BLaER1 (cell line): ENCODE measurements at regions not wholly inside any gene's neighbourhood (a gene's known extent, or its start where the extent isn't known, plus 50 kb on each side); places are given as distances from the start of the nearest gene placed in this dataset.

Experiments
- H3K27ac ChIP-seq: shearing (Covaris generic); formaldehyde crosslinking; 2 replicates; pipeline ENCODE4 v1.8.1; 2022
- H3K27me3 ChIP-seq: shearing (Covaris generic); formaldehyde crosslinking; 2 replicates; pipeline ENCODE4 v1.8.1; 2022
- H3K36me3 ChIP-seq: shearing (Covaris generic); formaldehyde crosslinking; 2 replicates; pipeline ENCODE4 v1.8.1; 2022
- H3K4me1 ChIP-seq: shearing (Covaris generic); formaldehyde crosslinking; 2 replicates; pipeline ENCODE4 v1.8.1; 2022
- H3K4me2 ChIP-seq: shearing (Covaris generic); formaldehyde crosslinking; 2 replicates; pipeline ENCODE4 v1.8.1; 2022
- H3K4me3 ChIP-seq: shearing (Covaris generic); formaldehyde crosslinking; 2 replicates; pipeline ENCODE4 v1.8.1; 2022
- H3K9ac ChIP-seq: shearing (Covaris generic); formaldehyde crosslinking; 2 replicates; pipeline ENCODE4 v1.8.1; 2022
- H3K9me3 ChIP-seq: shearing (Covaris generic); formaldehyde crosslinking; 2 replicates; pipeline ENCODE4 v1.8.1; 2022
- H4K20me1 ChIP-seq: shearing (Covaris generic); formaldehyde crosslinking; 2 replicates; pipeline ENCODE4 v1.8.1; 2022
- Cebpa-rat ChIP-seq: shearing (Covaris generic); IDR thresholded peaks from 2 replicates; pipeline ENCODE4 v1.8.1; 2022

DNA sequence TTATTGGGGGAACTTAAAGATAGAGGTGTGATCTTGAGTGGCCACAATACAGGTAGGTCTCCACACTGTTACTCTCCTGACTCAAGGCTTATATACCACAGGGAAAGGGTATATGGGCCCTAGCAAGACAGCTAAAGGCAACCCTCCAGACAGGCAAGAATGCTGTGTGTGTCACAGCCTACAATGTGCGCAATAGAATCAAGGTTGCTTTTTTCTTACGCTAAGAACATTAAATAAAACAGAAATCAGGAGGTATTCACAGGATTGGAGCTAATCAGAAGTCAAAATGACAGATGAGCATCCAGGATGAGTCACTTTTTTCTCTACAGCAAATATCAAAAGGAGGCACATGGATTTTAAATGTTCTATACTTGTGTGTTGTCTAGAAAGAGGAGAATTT, 1797.9 kb upstream of the SEL1L start:
- H3K9me3 ChIP-seq = no peaks in the 10 kb centered on the region
- no peak for TF ChIP-seq Cebpa-rat
- no peak overlapping the region for H3K9ac ChIP-seq
- H3K36me3 ChIP-seq = no peaks in the 10 kb centered on the region
- no peak overlapping the region for H3K4me3 ChIP-seq
- H3K27ac ChIP-seq = no peak overlapping the region
- H4K20me1 ChIP-seq = no peaks in the 10 kb centered on the region
- H3K4me1 ChIP-seq = peaks cover 11% of the 10 kb centered on the region; the same call in 1 of the 2 replicates
- H3K4me2 ChIP-seq = no peak overlapping the region
- H3K27me3 ChIP-seq = no peaks in the 10 kb centered on the region

DNA sequence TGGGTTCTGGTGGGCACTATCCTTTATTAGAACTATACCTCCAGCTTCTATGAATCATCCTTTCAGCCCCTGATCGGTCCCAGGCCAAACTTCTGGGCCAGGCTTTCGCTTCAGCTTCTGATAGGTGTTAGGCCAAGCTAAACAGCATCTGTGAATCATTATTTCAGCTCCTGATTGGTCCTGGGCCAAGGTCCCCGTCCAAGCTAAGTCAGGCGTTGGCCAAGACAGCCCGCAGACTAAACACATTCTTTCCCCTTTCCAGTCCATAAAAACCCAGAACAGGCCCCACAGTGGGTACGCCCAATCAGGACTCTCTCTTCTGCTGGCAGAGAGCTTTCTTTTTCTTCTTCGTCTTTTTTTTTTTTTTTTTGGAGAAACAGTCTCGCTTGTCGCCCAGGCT, 1808.9 kb upstream of the SEL1L start:
- no peak overlapping the region for H3K27ac ChIP-seq
- H3K4me2 ChIP-seq = no peak overlapping the region
- H3K9me3 ChIP-seq = no peaks in the 10 kb centered on the region
- H3K9ac ChIP-seq = no peak overlapping the region
- no peak for TF ChIP-seq Cebpa-rat
- H3K27me3 ChIP-seq = no peaks in the 10 kb centered on the region
- H3K36me3 ChIP-seq = no peaks in the 10 kb centered on the region
- H3K4me3 ChIP-seq = no peak overlapping the region
- H3K4me1 ChIP-seq = no peaks in the 10 kb centered on the region
- H4K20me1 ChIP-seq = no peaks in the 10 kb centered on the region

DNA sequence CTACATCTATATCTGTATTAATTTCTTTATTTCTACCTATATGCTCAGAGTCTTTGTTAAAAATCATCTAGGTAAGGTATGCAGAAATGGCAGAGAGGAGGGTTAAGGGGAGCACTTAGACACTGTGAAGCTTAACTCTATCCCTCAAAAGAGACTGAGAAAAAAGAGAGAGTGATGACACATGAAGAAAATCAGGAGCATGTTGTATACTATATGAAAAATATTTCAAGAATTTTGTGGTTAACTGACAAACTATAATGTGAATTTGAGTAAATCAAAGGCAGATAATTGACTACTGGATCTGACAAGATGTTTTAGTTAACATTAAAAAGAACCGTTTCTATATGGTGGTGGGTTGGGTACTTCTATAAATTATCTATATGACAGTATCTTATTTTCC, 1814.2 kb upstream of the SEL1L start:
- no peaks in the 10 kb centered on the region for H3K36me3 ChIP-seq

DNA sequence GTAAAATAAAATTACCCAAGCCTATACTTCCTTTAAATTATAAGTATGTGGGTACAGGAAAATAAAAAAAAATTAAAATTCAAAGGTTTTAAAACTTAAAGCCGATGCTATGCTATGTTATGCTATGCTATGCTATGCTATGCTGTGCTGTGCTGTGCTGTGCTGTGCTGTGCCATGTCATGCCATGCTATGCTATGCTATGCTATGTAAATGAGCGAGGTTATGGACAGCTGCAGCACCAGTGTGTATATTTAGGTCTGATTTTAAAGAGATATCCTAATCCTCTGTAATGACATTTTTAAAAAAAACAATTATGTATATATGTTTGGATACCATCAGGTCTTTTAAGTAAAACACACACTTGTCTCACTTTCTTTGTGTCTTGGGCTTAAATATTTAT, 1822.0 kb upstream of the SEL1L start:
- Histone ChIP-seq H3K4me1 (no peaks in the 10 kb centered on the region), H3K9ac (no peak overlapping the region), H3K36me3 (no peaks in the 10 kb centered on the region), H3K27ac (no peak overlapping the region), H3K27me3 (no peaks in the 10 kb centered on the region), H3K4me2 (no peak overlapping the region), H3K4me3 (no peak overlapping the region), H4K20me1 (no peaks in the 10 kb centered on the region), H3K9me3 (no peaks in the 10 kb centered on the region)
- TF ChIP-seq Cebpa-rat = no peak

More for the DNA sequence above, 1814.2 kb upstream of the SEL1L start:
- H3K27me3 ChIP-seq = no peaks in the 10 kb centered on the region
- no peak overlapping the region for H3K27ac ChIP-seq
- H3K9me3 ChIP-seq = no peaks in the 10 kb centered on the region
- no peaks in the 10 kb centered on the region for H3K4me1 ChIP-seq
- no peak for TF ChIP-seq Cebpa-rat
- no peak overlapping the region for H3K4me2 ChIP-seq
- H4K20me1 ChIP-seq = no peaks in the 10 kb centered on the region
- no peak overlapping the region for H3K4me3 ChIP-seq
- no peak overlapping the region for H3K9ac ChIP-seq

DNA sequence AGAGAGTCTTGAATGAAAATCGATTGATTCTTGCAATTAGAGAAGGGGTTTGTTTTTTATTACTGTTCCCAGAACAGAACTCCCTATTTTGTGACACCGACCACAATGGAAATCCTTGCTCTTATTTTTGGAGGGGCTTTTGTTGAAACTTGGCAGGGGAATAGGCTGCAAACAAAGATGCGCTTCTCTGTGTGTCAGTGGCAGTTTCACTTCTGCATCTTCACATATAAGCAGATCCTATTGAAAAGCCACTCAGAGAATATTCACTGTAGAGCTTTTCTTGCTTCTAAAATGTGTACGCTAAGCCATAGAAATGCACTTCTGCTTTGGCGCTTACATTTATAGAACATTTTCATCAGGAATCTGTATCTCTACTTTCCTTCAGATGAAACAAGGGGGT, 1822.4 kb upstream of the SEL1L start:
- Histone ChIP-seq H4K20me1 (no peaks in the 10 kb centered on the region), H3K36me3 (no peaks in the 10 kb centered on the region), H3K27me3 (no peaks in the 10 kb centered on the region), H3K4me3 (no peak overlapping the region), H3K9ac (no peak overlapping the region), H3K9me3 (no peaks in the 10 kb centered on the region), H3K27ac (no peak overlapping the region), H3K4me1 (no peaks in the 10 kb centered on the region), H3K4me2 (no peak overlapping the region)
- TF ChIP-seq Cebpa-rat = no peak

DNA sequence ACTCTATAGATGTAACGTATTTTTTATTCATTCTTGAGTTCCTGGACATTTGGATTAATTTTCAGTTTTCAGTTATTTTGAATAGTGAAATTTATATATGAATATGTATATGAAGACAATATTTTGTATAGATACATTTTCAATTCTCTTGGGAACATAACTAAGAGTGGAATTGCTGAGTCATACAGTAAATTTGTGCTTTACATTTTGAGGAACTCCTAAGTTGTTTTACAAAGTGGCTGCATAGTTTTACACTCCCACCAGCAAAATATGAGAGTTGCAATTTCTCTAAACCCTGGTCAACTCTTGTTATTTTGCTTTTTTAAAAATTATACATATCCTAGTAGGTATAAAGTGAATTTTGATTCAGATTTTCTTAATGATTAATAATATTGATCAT, 1838.6 kb upstream of the SEL1L start:
- Histone ChIP-seq H3K4me2 (no peak overlapping the region), H3K9me3 (no peaks in the 10 kb centered on the region), H3K4me1 (no peaks in the 10 kb centered on the region), H3K4me3 (no peak overlapping the region), H4K20me1 (no peaks in the 10 kb centered on the region), H3K27me3 (no peaks in the 10 kb centered on the region), H3K27ac (no peak overlapping the region), H3K36me3 (no peaks in the 10 kb centered on the region), H3K9ac (no peak overlapping the region)
- no peak for TF ChIP-seq Cebpa-rat

DNA sequence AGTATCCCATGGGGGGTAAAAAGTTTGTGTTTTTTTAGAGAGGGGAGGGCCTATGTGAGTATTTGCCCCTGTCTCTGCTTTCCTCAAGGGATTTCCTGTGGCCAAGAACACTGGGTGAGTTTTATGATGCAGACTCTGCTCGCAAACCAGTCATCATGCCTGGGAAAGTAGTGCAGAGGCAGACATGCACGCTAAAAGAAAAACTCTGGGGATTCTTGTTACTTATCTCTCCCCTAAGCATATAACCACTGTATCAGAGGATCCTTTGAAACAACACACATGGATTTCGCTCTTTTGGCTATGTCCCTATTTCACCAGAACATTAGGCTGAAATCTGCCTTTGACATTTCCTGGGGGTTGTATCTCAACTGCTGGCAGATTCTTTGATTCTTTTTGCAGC, 1845.8 kb upstream of the SEL1L start:
- no peak overlapping the region for H3K9ac ChIP-seq
- H3K4me1 ChIP-seq = peaks cover 11% of the 10 kb centered on the region

DNA sequence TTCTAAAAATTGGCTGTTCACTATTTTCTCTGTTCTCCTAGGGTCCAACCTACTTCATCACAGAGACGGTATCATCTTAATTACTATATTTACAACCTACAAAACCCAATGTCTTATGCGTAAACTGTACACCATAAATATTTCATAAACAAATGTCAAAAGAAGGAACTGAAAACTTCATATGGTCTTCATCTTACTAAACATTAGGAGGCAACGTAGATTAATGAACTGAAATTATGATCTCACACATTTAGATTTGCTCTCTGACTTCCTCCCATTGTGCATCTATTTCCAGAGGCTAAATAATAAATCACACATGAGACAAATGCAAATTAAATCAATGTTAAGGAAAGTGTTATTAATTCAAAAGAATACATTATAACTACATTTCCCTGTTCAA, 1850.6 kb upstream of the SEL1L start:
- Histone ChIP-seq H3K9me3 (no peaks in the 10 kb centered on the region), H3K27ac (no peak overlapping the region), H3K4me2 (no peak overlapping the region)

More for the DNA sequence above, 1845.8 kb upstream of the SEL1L start:
- Histone ChIP-seq H3K27ac (no peak overlapping the region), H4K20me1 (no peaks in the 10 kb centered on the region), H3K4me3 (no peak overlapping the region), H3K27me3 (no peaks in the 10 kb centered on the region), H3K4me2 (peak overlapping the region; percentile 51), H3K9me3 (no peaks in the 10 kb centered on the region), H3K36me3 (no peaks in the 10 kb centered on the region)
- no peak for TF ChIP-seq Cebpa-rat

DNA sequence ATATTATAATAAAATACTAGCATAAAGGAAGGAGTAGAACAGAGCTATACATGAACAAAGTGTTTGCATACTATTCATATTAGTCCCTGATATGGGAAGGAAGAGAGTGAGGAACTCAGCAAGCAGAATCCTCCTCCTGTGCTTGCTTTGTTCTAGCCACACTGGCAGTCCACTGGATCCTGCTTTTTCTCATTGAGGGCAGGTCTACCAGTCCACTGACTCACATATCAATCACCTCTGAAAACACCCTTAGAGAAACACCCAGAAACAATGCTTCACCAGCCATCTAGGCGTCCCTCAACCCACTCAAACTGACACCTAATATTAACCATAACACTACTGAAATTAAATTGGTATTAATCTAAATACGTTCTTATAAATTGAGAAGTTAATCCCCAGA, 1861.7 kb upstream of the SEL1L start:
- Histone ChIP-seq H3K4me1 (no peaks in the 10 kb centered on the region), H3K9me3 (no peaks in the 10 kb centered on the region), H3K4me3 (no peak overlapping the region), H3K27ac (no peak overlapping the region), H3K36me3 (no peaks in the 10 kb centered on the region), H4K20me1 (no peaks in the 10 kb centered on the region), H3K9ac (no peak overlapping the region), H3K27me3 (no peaks in the 10 kb centered on the region), H3K4me2 (no peak overlapping the region)
- TF ChIP-seq Cebpa-rat = no peak

More for the DNA sequence above, 1850.6 kb upstream of the SEL1L start:
- H3K4me1 ChIP-seq = peaks cover 7% of the 10 kb centered on the region
- H4K20me1 ChIP-seq = no peaks in the 10 kb centered on the region
- no peaks in the 10 kb centered on the region for H3K27me3 ChIP-seq
- no peak overlapping the region for H3K4me3 ChIP-seq
- H3K36me3 ChIP-seq = no peaks in the 10 kb centered on the region
- no peak overlapping the region for H3K9ac ChIP-seq
- TF ChIP-seq Cebpa-rat = no peak

DNA sequence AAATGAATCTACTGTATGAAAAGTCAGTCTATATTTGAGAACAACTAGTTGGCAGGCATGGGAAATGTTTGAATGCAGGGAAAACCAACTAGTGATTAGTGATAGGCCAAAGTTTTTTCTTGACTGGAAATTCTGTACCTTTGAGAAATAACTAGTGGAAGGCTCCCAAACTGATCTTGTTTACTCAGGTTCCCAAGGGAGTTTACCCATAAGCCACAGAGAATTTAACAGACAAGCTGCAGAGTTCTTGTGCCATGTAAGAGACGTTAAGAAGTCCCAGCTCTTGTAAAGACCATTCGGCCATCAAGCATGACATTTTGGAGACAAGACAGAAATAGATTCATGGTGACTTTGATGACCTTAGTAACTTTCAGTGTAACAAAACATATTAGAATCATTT, 1882.8 kb upstream of the SEL1L start:
- H4K20me1 ChIP-seq = no peaks in the 10 kb centered on the region
- no peak for TF ChIP-seq Cebpa-rat
- H3K27me3 ChIP-seq = no peaks in the 10 kb centered on the region
- H3K9me3 ChIP-seq = no peaks in the 10 kb centered on the region
- no peak overlapping the region for H3K4me3 ChIP-seq
- peaks cover 13% of the 10 kb centered on the region for H3K4me1 ChIP-seq
- no peaks in the 10 kb centered on the region for H3K36me3 ChIP-seq
- H3K9ac ChIP-seq = no peak overlapping the region
- H3K4me2 ChIP-seq = peak overlapping the region; percentile 48
- H3K27ac ChIP-seq = no peak overlapping the region

DNA sequence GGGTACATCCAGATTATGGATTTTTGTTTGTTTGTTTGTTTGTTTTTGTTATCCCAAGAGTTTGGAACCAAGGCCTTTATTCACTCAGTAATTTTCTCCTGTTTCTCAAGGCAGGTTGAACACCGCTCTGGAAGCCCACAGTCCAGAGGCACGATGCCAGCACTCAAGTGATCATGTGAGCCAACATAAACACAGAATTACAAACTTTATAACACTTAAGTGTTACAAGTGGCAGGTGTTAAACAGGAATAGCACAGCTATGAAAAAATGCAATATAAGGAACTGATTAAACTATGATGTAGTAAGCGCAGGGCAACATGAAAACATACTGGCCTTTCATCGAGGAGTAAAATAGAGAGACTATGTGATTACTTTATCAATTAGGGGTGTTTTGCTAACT, 1885.8 kb upstream of the SEL1L start:
- Histone ChIP-seq H3K4me3 (no peak overlapping the region), H3K27ac (no peak overlapping the region), H3K4me1 (peaks cover 13% of the 10 kb centered on the region), H4K20me1 (no peaks in the 10 kb centered on the region), H3K4me2 (no peak overlapping the region), H3K9ac (no peak overlapping the region), H3K36me3 (no peaks in the 10 kb centered on the region), H3K27me3 (no peaks in the 10 kb centered on the region), H3K9me3 (no peaks in the 10 kb centered on the region)
- no peak for TF ChIP-seq Cebpa-rat
